HG03432 (cell line): ENCODE measurements at regions not wholly inside any gene's neighbourhood (a gene's known extent, or its start where the extent isn't known, plus 50 kb on each side); places are given as distances from the start of the nearest gene placed in this dataset.

Experiments used
- ATAC-seq: cut with Tn5 transposase; IDR thresholded peaks from one replicate; pipeline ENCODE4 v1.9.1; 2021; ENCODE audit warnings: mild to moderate bottlenecking, moderate library complexity; ENCODE audit not compliant: unreplicated experiment

DNA sequence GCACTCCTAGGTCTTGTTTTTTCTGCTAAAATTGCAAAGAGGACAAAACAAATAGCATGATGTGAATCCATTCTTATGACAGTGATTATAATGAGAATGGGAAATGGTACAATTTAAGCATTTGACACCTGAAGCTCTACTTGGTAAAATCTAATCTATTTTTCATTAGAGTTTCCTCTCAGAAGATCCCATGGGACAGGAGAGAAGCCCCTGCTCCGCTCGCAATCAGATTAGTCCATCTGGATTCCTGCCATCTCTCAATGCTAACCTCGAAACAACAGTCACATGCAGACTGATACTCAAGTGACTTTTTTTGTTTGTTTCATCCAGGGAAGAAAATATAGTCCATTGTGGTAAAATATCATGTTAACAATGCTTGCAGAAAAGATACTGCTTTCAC, 107.4 kb upstream of the TOM1L1 start:
- ATAC-seq, result no peak

- ATAC-seq, result peak; percentile 47
Measured at GRCh38 chr17:54795046-54795445, 105.6 kb upstream of the TOM1L1 start.

GRCh38 chr17:54807331-54807730, 93.3 kb upstream of the TOM1L1 start:
- ATAC-seq, result no peak

- ATAC-seq, result no peak
Measured at GRCh38 chr17:54813896-54814295, 86.8 kb upstream of the TOM1L1 start.

DNA sequence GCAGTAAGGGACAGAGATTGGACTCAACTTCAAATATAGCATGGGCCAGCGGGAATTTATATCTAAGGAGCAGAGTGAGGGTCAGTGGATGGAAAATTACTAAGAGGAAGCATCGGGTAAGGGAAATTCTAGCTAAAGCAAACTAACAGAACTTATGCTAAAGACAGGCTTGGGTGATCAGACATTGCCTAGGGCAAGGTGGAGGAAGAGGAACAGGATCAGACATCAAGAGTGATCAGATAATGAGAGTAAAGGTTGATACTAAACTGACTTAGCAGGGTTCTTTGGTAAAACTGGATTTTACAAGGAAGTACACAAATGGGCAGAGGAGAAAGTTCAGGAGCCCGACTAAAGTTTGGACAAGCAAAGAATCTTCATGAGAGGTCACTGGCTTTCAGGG, 86.3 kb upstream of the TOM1L1 start:
- ATAC-seq, result no peak

DNA sequence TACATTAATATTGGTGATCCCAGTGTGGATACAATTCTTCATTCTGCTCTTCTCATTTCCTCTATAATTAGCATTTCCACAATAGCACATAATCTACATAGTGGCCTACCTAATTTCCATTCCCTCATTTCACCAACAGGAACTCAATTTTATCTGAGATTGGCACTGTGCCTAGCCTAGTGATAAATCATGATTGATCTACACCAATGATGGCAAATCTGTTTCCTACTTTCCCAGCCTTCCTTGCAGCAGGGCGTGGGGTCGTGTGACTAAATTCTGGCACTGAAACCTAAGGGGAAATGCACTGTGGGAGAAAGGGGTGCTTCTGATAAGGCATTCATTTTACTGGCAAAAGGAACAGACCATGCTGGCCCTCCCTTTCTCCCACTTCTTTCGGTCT, 66.6 kb upstream of the TOM1L1 start:
- ATAC-seq, result no peak

GRCh38 chr17:54835015-54835414, 65.6 kb upstream of the TOM1L1 start:
- ATAC-seq, result no peak

DNA sequence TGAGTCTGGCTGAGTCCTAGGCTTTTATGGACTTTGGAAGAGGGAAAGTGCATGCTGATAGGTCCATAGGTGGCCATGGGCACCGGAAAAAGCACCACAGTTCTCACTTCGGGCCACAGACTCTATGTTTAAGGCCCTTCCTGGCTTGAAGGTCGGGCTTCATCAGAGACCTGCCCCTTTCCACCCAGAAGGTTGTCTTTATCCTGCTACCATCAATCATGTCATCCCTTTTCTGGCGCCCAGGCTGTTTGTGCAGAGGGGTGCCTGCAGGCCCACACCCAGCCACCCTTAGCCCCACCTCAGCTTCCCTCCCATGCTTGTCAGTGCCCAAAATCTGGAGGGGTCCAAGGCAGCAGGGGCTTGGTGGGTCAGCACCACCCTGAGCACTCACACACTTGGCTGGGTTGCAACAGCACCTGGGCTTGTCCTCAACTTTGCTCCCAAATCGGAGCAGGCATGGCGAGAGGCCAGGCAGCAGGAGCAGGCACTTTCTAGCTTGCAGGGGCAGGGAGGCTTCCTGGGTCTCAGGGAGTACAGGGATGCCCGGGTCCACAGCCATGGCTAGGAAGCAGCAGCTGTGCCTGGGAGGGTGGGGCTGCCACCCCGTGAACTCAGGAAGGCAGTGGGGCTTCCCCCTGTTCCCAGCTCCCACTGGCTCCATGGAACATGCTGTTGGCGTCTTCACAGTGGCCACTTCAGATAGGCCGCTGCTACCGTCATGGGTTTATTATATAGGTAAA, 63.8 kb upstream of the TOM1L1 start:
- ATAC-seq, result no peak

DNA sequence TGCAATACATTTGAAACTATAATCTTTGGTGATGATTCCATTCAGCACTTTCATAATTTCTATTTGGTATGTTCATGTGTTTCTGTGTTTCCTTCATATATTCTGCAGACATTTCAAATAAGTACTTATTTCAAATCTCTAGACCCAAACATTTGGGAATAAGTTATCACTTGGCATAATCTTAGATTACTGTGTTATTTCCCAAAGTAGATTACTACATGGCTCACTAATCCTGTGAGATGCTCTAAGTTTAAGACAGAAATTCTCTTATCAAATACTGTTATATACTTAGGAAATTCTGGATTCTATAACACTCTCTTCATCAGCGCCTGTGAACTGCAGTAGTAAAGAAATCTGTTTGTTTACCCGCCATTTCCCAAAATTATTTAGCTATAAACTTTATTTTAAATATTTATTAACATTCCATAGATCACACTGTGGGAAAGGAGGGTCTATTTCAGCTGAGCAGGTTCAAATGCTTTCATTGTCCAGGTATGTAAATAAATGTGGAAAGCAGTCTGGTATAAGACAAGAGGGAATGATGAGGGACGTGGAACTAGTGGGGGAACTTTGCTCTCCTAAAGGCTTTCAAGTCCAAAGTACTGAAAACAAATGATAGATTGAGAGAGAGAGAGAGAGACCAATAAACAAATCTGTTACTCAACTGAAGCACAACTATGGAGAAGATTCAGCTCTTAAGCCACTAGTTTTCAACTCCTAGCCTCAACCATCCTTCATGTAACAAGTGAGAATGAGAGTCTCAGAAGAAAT, 61.8 kb upstream of the TOM1L1 start:
- ATAC-seq, result no peak

DNA sequence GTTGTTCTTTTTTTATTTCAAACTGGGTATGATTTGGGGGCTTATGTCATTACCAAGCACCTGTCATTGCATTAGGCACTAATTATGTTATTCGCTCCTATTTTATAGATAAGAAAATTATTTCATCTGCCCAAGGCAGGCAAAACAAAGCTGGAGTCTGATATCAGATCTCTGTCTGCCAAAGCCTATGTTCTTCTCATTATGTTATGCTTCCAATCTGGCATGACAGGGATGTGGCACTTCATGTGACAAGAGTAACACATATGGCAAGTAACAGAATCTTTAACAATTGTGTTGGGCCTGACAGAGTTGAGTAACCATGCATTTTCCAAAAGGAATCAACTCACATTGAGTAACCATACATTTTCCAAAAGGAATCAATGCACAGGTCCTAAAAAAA, 61.2 kb upstream of the TOM1L1 start:
- no peak for ATAC-seq

- no peak for ATAC-seq
Measured at GRCh38 chr17:54840885-54841591, 59.6 kb upstream of the TOM1L1 start.

GRCh38 chr17:54841656-54842055, 59.0 kb upstream of the TOM1L1 start:
- no peak for ATAC-seq

DNA sequence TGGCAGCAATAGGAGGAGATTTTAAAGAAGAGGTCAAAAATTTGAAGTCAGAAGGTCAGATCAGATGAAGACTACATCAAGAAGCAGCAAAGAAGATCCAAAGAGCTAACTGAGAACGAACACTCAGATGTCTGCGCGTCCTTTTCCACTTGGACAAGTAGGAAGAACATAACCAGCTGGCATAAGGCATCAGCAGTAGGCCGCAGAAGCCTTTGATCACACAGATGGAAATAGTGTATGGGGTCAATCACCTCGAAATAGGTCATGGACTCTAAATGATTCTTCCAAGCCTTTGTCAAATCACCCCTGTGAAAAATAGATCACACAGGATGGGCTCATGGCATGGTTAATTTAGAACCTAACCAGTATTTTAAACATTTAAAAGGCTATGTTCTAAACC, 56.4 kb upstream of the TOM1L1 start:
- no peak for ATAC-seq

DNA sequence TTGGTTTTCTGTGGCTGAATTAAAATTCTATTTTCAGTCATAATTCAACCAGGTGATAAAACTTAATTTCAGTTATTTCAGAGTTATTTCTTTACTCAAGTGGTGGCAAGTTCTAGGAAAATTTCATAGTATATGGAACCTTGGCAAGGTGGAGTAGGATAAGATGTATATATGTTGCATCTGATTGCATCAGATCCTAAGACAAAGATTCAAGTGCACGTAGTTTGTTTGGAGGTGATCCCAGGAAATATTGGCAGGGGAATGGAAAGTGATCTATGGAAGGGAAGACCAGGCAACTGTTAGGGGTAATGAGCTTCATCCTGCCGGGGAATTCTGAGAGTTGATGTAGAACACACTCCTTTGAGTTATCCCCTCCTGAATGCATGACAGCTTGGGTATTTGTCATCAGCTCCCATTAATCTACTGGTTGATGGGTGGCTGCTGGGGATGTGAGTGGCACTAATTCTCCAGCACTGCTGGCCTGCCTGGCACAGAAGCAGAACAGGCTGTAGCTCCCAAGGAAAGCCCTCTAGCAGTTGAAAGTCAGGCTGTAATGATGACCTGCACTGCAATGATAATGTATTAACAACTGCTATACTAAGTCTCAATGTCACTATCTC, 52.2 kb upstream of the TOM1L1 start:
- ATAC-seq, result no peak

- ATAC-seq, result no peak
Measured at GRCh38 chr17:54849660-54850059, 51.0 kb upstream of the TOM1L1 start.
